ENCODE measurements at regions not wholly inside any gene's neighbourhood (a gene's known extent, or its start where the extent isn't known, plus 50 kb on each side); places are given as distances from the start of the nearest gene placed in this dataset.

DNA sequence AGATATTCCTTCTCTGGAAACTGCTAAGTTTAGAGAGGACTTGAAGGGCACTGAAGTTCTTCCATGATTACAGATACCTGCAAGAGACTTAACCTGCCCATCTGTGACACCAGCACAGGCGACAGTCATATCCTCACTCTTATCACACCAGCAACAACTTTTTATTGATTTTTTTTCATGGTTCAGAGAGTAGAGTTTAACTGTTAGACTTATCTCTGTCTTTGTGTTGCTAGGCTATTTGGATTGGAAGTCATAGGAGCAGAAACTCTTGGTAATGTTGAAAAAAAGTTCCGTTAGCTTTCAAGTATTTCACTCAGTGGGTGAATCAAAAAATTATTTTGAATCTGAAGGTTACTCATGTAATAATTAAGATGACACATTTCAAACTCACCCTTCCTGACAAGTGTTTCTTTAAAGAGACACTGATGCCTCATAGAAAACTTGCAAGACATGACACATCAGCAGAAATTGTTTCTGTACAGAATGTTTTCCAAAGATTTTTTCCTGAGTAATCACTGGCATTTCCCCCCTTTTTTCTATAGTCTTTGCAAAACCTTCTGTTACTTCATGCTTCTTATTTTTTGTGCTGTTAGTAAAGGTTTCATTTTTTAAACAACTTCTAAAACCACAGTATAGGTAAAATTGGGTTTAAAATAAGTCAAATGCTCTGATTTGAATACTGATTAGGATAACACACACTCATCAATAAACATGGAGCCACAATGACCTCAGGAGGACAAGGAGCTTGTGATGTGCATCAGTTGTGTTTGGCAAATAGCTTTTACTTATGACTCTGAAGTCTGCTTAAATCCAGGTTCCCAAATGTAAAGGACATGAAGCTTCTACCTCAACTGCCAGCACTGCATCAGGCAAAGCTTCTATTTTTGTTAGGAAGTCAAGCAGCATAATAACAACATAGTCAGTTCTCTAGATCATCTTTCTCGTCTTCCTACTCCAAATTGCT lies 252.9 kb upstream of the MAN1A1 start:
- Histone ChIP-seq H3K9ac (ENCODE audit: low read depth, low read length) (no peak overlapping the region), H3K4me1 (ENCODE audit: insufficient read depth, low read length) (no peaks in the 10 kb centered on the region), H3K36me3 (ENCODE audit: insufficient read depth, low read length) (no peaks in the 10 kb centered on the region), H3K9me3 (ENCODE audit: control insufficient read depth, insufficient read depth, low read length) (no peaks in the 10 kb centered on the region)

DNA sequence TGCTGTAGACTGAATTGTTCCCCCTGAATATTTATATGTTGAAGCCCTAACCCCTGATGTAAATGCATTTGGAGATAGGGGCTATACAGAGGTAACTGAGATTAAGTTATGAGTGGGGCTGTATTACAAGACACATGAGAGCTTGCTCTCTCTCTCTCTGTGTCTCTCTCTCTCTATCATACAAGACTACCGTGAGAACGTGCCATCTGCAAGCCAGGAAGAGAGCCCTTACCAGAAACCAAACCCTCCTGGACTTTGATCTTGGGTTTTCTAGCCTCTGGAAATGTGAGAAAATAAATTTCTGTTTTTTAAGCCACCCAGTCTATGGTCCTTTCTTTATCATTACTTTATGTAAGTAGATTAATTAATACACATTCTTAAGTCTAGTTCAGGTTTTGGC lies 249.3 kb upstream of the MAN1A1 start:
- Histone ChIP-seq H3K9me3 (ENCODE audit: control insufficient read depth, insufficient read depth, low read length) (no peaks in the 10 kb centered on the region), H3K36me3 (ENCODE audit: insufficient read depth, low read length) (no peaks in the 10 kb centered on the region), H3K9ac (ENCODE audit: low read depth, low read length) (no peak overlapping the region), H3K4me1 (ENCODE audit: insufficient read depth, low read length) (no peaks in the 10 kb centered on the region)

DNA sequence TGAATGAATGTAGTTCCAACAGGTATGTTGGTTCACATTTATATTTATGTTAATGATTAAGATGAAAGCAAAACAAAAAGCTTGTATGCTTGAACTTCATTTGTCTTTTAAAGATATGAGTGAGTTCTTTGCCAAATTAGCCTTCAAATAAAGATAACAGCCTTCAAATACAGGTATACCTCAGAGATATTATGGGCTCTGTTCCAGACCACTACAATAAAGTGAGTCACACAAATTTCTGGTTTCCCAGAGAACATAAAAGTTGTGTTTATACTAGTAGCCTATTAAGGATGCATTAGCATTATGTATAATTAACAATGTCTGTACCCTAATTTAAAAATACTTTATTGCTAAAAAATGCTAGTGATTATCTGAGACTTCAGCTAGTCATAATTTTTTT lies 245.3 kb upstream of the MAN1A1 start:
- no peak overlapping the region for H3K9ac ChIP-seq (ENCODE audit: low read depth, low read length)
- H3K36me3 ChIP-seq (ENCODE audit: insufficient read depth, low read length) = no peaks in the 10 kb centered on the region
- peaks cover 5% of the 10 kb centered on the region; the same call in 1 of the 2 replicates for H3K4me1 ChIP-seq (ENCODE audit: insufficient read depth, low read length)
- H3K9me3 ChIP-seq (ENCODE audit: control insufficient read depth, insufficient read depth, low read length) = no peaks in the 10 kb centered on the region

DNA sequence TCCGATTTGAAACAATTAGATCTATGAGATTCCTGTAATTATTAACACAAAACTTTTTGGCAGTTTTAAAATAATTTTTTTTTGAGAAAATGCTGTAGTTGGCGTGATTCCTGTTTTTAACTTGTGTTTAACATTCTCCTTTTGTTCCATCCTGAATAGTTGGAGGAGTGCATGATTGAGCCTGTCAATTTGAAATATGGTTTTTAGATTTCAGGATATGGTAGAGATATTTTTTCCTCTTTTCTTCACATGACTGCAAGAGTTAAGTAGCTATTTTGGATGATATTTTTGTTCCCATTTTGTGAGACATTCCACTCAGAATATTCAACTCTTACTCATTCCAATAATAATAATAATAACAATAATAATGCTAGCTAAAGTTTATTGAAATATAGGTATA lies 241.7 kb upstream of the MAN1A1 start:
- Histone ChIP-seq H3K9ac (ENCODE audit: low read depth, low read length) (no peak overlapping the region), H3K9me3 (ENCODE audit: control insufficient read depth, insufficient read depth, low read length) (no peaks in the 10 kb centered on the region), H3K36me3 (ENCODE audit: insufficient read depth, low read length) (no peaks in the 10 kb centered on the region), H3K4me1 (ENCODE audit: insufficient read depth, low read length) (peaks cover 8% of the 10 kb centered on the region; the same call in 1 of the 2 replicates)

DNA sequence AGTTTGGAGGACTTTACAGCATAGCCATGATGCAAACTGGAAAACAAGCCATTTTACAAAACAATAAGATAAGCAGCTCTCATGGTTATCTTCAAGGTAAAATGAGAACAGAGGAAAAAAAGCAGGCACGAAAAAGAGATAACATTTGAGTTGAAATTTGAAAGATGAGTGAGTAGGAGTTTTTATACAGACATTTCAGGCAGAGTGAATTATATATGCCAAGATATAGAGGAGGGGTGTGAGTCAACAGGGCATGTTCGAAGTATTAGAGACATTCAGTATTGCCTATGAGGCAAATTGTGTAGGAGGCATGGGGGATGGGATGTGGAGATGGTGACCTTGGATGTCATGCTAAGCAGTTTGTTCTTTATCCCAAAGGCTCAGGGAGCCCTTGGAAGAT lies 240.5 kb upstream of the MAN1A1 start:
- Histone ChIP-seq H3K9me3 (ENCODE audit: control insufficient read depth, insufficient read depth, low read length) (no peaks in the 10 kb centered on the region), H3K9ac (ENCODE audit: low read depth, low read length) (no peak overlapping the region)

DNA sequence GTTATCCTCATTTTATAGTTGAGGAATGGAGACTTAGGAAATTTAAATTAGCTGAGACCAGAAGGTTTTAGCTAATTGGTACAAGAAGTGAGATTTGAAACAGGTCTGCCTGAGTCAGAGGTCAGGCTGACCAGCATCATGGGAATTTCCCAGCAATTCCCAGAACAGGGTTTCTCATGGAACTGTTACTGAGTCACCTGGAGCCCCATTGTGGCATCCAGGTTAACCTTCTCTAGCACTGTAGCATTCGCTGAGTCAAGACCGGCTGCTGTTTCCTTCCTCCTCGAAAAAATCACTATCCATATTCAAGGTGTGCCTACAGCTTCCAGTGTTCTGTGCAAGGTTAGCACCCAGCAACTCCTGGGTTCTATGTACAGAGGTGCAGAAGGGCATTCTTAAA lies 238.0 kb upstream of the MAN1A1 start:
- no peaks in the 10 kb centered on the region for H3K9me3 ChIP-seq (ENCODE audit: control insufficient read depth, insufficient read depth, low read length)
- peaks cover 8% of the 10 kb centered on the region; the same call in 1 of the 2 replicates for H3K4me1 ChIP-seq (ENCODE audit: insufficient read depth, low read length)
- no peak overlapping the region for H3K9ac ChIP-seq (ENCODE audit: low read depth, low read length)
- no peaks in the 10 kb centered on the region for H3K36me3 ChIP-seq (ENCODE audit: insufficient read depth, low read length)

More for the DNA sequence above, 240.5 kb upstream of the MAN1A1 start:
- Histone ChIP-seq H3K36me3 (ENCODE audit: insufficient read depth, low read length) (no peaks in the 10 kb centered on the region), H3K4me1 (ENCODE audit: insufficient read depth, low read length) (peaks cover 8% of the 10 kb centered on the region; the same call in 1 of the 2 replicates)

DNA sequence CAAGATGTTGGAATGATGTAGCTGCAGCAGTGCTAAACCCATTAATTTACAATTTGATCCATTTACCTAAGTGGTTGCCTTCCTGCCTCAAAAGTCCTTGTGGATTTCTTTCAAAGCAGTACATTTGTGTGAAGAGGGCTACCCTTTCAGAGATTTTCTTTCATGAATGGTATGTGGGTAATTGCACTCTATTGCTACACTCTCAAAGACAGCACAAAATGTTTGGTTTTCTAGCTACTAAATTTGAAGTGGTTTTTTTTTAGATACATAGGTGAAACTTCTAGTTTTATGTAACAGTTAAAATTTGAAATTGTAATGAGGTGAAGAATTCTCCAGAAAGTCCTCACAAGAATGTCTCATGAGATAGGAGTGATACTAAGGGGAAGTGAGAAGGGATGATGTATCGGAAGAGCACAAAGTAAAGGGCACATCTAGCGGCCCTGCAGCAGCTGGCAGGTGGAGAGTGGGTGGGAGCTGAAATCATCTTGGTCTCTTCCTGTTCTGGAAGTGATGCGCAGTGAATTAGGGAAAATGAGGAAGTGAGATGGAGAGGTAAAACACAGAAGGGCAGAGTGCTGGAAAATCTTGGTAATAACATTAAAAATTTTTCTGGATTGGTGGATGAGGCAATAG lies 236.8 kb upstream of the MAN1A1 start:
- Histone ChIP-seq H3K9ac (ENCODE audit: low read depth, low read length) (no peak overlapping the region), H3K4me1 (ENCODE audit: insufficient read depth, low read length) (peaks cover 8% of the 10 kb centered on the region; the same call in 1 of the 2 replicates), H3K36me3 (ENCODE audit: insufficient read depth, low read length) (no peaks in the 10 kb centered on the region), H3K9me3 (ENCODE audit: control insufficient read depth, insufficient read depth, low read length) (no peaks in the 10 kb centered on the region)

DNA sequence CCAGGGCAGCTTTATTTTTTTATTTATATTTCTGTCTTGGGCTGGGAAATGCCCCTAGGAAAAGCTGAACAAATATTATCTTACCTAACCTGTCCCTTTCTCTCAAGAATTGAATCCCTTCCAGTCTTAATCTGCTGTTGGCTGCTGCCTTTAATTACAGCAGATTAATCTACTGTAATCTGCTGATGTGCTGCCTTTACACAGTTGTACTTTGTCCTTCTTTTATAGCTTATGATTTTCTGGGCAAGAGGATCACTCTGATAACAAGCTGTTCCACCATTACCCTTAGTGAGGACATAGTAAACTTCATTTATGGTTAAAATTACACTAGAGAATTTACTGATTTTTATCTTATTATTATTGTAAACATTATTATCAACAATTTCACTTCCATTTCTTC lies 234.5 kb upstream of the MAN1A1 start:
- H3K36me3 ChIP-seq (ENCODE audit: insufficient read depth, low read length) = no peaks in the 10 kb centered on the region
- H3K9me3 ChIP-seq (ENCODE audit: control insufficient read depth, insufficient read depth, low read length) = no peaks in the 10 kb centered on the region
- no peak overlapping the region for H3K9ac ChIP-seq (ENCODE audit: low read depth, low read length)
- 0 out of 2 replicates have a peak, but pooled peaks cover 3% of the 10 kb centered on the region for H3K4me1 ChIP-seq (ENCODE audit: insufficient read depth, low read length)

DNA sequence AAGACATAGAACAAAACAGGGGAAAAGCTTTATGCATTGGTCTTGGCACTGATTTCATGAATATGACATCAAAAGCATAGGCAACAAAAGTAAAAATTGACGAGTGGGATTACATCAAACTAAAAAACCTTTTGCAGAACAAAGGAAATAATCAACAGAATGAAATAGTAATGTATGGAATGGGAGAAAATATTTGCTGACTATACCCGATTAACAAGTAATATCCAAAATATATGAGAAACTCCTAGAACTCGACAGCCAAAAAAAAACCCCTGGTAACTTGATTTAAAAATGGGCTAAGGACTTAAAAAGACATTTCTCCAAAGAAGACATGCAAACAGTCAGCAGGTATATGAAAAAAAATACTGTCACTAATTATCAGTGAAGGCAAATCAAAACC lies 231.7 kb upstream of the MAN1A1 start:
- H3K4me1 ChIP-seq (ENCODE audit: insufficient read depth, low read length) = no peaks in the 10 kb centered on the region
- H3K9ac ChIP-seq (ENCODE audit: low read depth, low read length) = no peak overlapping the region
- H3K36me3 ChIP-seq (ENCODE audit: insufficient read depth, low read length) = no peaks in the 10 kb centered on the region
- no peaks in the 10 kb centered on the region for H3K9me3 ChIP-seq (ENCODE audit: control insufficient read depth, insufficient read depth, low read length)

DNA sequence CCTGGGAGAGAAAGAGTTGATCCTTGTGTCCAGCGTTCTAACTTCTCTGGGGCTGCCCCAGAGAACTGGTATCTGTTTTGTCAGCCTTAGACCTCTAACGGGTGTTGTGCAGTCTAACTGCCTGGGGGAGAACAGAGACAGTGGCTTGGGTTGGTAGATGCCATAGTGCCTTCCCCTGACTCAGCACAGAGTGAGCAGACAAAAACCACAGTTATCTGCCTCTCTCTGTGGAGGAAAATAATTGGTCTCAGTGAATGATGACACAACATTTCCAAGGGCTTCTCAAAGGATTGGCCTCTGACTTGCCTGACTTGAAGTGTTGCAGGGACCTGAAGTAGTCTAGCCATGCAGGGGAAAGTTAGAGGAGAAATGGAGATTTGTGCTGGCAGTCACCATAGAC lies 226.2 kb upstream of the MAN1A1 start:
- H3K9ac ChIP-seq (ENCODE audit: low read depth, low read length) = no peak overlapping the region
- H3K4me1 ChIP-seq (ENCODE audit: insufficient read depth, low read length) = no peaks in the 10 kb centered on the region
- H3K36me3 ChIP-seq (ENCODE audit: insufficient read depth, low read length) = no peaks in the 10 kb centered on the region
- H3K9me3 ChIP-seq (ENCODE audit: control insufficient read depth, insufficient read depth, low read length) = no peaks in the 10 kb centered on the region

DNA sequence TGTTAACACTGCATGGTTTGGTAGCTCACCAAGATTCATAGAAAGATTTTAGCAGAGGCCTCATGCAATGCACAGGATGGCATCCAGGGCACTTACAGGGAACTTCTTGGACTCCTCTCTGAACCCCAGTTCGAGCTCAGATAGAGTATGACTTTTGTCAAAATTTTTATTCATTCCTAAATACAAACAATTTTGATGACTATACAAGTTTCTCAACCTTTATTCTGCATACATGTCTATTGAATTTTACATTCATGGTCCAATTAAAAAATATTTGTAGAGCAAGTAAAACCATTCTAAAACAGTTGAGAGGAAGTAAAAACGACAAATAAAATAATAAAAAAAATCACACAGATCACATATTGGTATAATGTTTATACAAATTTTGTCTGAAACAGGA lies 219.0 kb upstream of the MAN1A1 start:
- Histone ChIP-seq H3K9me3 (ENCODE audit: control insufficient read depth, insufficient read depth, low read length) (no peaks in the 10 kb centered on the region), H3K36me3 (ENCODE audit: insufficient read depth, low read length) (no peaks in the 10 kb centered on the region), H3K4me1 (ENCODE audit: insufficient read depth, low read length) (no peaks in the 10 kb centered on the region), H3K9ac (ENCODE audit: low read depth, low read length) (no peak overlapping the region)

DNA sequence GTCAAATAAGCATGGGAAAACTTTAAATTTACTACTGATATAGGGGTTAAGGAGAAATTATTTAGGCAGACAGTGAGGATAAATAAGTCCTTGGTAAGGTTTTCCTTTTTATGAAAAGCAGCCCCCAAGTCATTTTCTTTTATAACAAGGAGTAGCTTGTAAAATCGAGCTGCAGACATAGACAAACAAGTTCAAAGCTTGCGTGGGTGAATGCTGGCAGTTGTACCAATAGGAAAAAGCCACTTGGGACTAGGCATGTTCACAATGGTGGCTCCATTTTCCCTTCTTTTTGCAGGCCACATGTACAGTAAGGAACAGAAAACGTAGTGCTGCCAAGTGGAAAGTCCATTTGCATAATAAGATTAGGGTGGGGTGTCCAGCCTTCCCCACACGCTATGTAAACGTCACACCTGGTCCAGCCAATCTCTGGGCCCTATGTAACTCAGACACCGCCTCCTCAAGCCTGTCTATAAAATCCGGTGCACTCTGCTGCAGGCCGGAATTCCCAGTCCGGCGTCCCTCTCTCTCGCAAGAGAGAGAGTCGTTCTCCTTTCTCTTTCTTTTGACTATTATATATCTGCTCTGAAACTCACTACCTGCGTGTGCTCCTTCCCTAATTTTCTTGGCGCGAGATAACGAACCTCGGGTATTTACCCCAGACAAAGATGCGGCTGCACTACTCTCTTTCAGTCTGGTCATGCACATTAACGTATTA lies 217.1 kb upstream of the MAN1A1 start:
- Histone ChIP-seq H3K4me1 (ENCODE audit: insufficient read depth, low read length) (no peaks in the 10 kb centered on the region), H3K9ac (ENCODE audit: low read depth, low read length) (no peak overlapping the region), H3K36me3 (ENCODE audit: insufficient read depth, low read length) (no peaks in the 10 kb centered on the region), H3K9me3 (ENCODE audit: control insufficient read depth, insufficient read depth, low read length) (no peaks in the 10 kb centered on the region)

DNA sequence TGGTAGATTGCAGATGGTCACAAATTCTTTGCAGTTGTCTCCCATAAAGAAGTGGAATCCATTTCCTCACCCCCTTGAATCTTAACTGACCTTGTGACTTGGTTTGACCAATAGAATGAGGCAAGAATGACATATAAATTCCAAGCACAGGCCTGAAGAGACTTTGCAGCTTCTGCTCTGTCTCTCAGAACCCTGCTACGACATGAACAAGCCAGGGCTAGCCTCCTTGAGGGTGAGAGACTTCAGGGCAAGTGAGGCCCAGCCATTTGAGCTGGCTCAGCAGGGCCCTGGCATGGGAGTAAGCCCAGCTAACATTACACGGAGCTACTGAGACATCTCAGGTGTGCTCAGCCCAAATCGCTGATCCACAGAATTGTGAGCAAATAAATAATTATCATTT lies 216.3 kb upstream of the MAN1A1 start:
- Histone ChIP-seq H3K36me3 (ENCODE audit: insufficient read depth, low read length) (no peaks in the 10 kb centered on the region), H3K9me3 (ENCODE audit: control insufficient read depth, insufficient read depth, low read length) (no peaks in the 10 kb centered on the region), H3K4me1 (ENCODE audit: insufficient read depth, low read length) (no peaks in the 10 kb centered on the region), H3K9ac (ENCODE audit: low read depth, low read length) (no peak overlapping the region)

DNA sequence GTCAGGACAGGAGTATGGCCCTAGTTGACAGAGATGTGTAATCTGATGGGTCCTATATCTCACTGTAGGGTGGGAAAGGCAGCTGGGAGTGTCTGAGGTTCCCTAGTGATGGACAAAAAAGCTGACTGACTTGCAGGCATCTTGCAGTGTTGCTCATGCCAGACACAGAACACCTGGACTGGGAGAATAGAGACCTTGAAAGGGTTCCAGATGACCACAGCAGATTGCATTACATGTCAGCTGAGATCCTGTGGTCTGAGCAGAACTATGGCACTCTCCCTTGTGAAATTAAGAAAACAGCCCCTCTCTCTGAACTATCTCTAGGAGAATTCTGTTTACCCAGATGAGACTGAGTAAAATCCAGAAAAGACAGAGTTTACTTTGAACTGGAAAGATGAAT lies 212.6 kb upstream of the MAN1A1 start:
- Histone ChIP-seq H3K4me1 (ENCODE audit: insufficient read depth, low read length) (no peaks in the 10 kb centered on the region), H3K9ac (ENCODE audit: low read depth, low read length) (no peak overlapping the region), H3K9me3 (ENCODE audit: control insufficient read depth, insufficient read depth, low read length) (no peaks in the 10 kb centered on the region), H3K36me3 (ENCODE audit: insufficient read depth, low read length) (no peaks in the 10 kb centered on the region)
